Trophoblast cell (in vitro differentiated cells and primary cell): ENCODE measurements at regions not wholly inside any gene's neighbourhood (a gene's known extent, or its start where the extent isn't known, plus 50 kb on each side); places are given as distances from the start of the nearest gene placed in this dataset.
A peak's percentile ranks its signal among the peaks of the same experiment; 100 is the strongest.
"Not testable (repeated sequence)": the region's sequence is repeated elsewhere in the genome, so short reads cannot be mapped to it uniquely, and the experiment has no call there.

Experiments used
- DNase-seq, 2 donors: peaks; one replicate each; pipeline ENCODE4 v3.0.0-alpha.2; 2016
- H2AFZ ChIP-seq: 2 replicates; pipeline ENCODE4 v1.6.1; 2013; ENCODE audit warnings: low read length, moderate library complexity, mild to moderate bottlenecking; ENCODE audit not compliant: insufficient read depth, poor library complexity
- H2AK5ac ChIP-seq: 2 replicates; pipeline ENCODE4 v1.6.1; 2013; ENCODE audit warnings: mild to moderate bottlenecking, low read length
- H2BK120ac ChIP-seq: 2 replicates; pipeline ENCODE4 v1.6.1; 2013; ENCODE audit warnings: low read length, mild to moderate bottlenecking, moderate library complexity; ENCODE audit not compliant: insufficient read depth, poor library complexity
- H2BK12ac ChIP-seq: 2 replicates; pipeline ENCODE4 v1.6.1; 2013; ENCODE audit warnings: mild to moderate bottlenecking, low read length, moderate library complexity
- H2BK5ac ChIP-seq: 2 replicates; pipeline ENCODE4 v1.6.1; 2013; ENCODE audit warnings: low read length, low read depth, moderate library complexity, mild to moderate bottlenecking; ENCODE audit not compliant: poor library complexity
- H3K14ac ChIP-seq: 2 replicates; pipeline ENCODE4 v1.6.1; 2013; ENCODE audit warnings: mild to moderate bottlenecking, low read length
- H3K18ac ChIP-seq: 2 replicates; pipeline ENCODE4 v1.6.1; 2013; ENCODE audit warnings: mild to moderate bottlenecking, low read length
- H3K23ac ChIP-seq: 2 replicates; pipeline ENCODE4 v1.6.1; 2013; ENCODE audit warnings: low read length
- H3K27ac ChIP-seq: 2 replicates; pipeline ENCODE4 v1.5.1; 2013; ENCODE audit warnings: low read depth, mild to moderate bottlenecking, inconsistent platforms, low read length, moderate library complexity
- H3K27me3 ChIP-seq: 2 replicates; pipeline ENCODE4 v1.6.1; 2013; ENCODE audit warnings: inconsistent platforms, mild to moderate bottlenecking, low read length, moderate library complexity; ENCODE audit not compliant: insufficient read depth
- H3K36me3 ChIP-seq, 2 experiments: 1 replicate in 1 of 2; 2 replicates in 1 of 2; pipeline ENCODE4 v1.6.1; 2013; ENCODE audit warnings: low read length in 2 of 2, mild to moderate bottlenecking in 2 of 2, moderate library complexity in 1 of 2; ENCODE audit not compliant: insufficient read depth in 2 of 2, control insufficient read depth in 1 of 2
- H3K4ac ChIP-seq: 2 replicates; pipeline ENCODE4 v1.6.1; 2013; ENCODE audit warnings: low read depth, mild to moderate bottlenecking, low read length, moderate library complexity
- H3K4me1 ChIP-seq, 2 experiments: 1 replicate in 1 of 2; 2 replicates in 1 of 2; pipeline ENCODE4 v1.6.1; 2013; ENCODE audit warnings: low read length in 2 of 2, mild to moderate bottlenecking in 2 of 2, moderate library complexity in 1 of 2; ENCODE audit not compliant: insufficient read depth in 2 of 2, control insufficient read depth in 1 of 2
- H3K4me2 ChIP-seq: 2 replicates; pipeline ENCODE4 v1.6.1; 2013; ENCODE audit warnings: inconsistent platforms, mild to moderate bottlenecking, low read length, moderate library complexity
- H3K4me3 ChIP-seq: 2 replicates; pipeline ENCODE4 v1.5.1; 2013; ENCODE audit warnings: mild to moderate bottlenecking, low read depth, low read length, inconsistent platforms
- H3K79me1 ChIP-seq: one replicate; pipeline ENCODE4 v1.6.1; 2013; ENCODE audit warnings: low read length
- H3K79me2 ChIP-seq: 2 replicates; pipeline ENCODE4 v1.6.1; 2013; ENCODE audit warnings: low read length, mild to moderate bottlenecking; ENCODE audit not compliant: control insufficient read depth, insufficient read depth, poor library complexity
- H3K9ac ChIP-seq: 2 replicates; pipeline ENCODE4 v1.6.1; 2013; ENCODE audit warnings: mild to moderate bottlenecking, low read length
- H3K9me3 ChIP-seq: 2 replicates; pipeline ENCODE4 v1.6.1; 2013; ENCODE audit warnings: low read depth, mild to moderate bottlenecking, control low read depth, inconsistent platforms, low read length; ENCODE audit not compliant: insufficient read depth
- H4K12ac ChIP-seq: 2 replicates; pipeline ENCODE4 v1.6.1; 2013; ENCODE audit warnings: low read depth, mild to moderate bottlenecking, low read length, moderate library complexity
- H4K8ac ChIP-seq: 2 replicates; pipeline ENCODE4 v1.6.1; 2013; ENCODE audit warnings: low read depth, mild to moderate bottlenecking, low read length, moderate library complexity
- H4K91ac ChIP-seq: one replicate; pipeline ENCODE4 v1.6.1; 2013; ENCODE audit warnings: low read depth, mild to moderate bottlenecking, low read length, moderate library complexity
- WGBS: extraction: QIAGEN DNeasy Blood & Tissue Kit; methylation state at CpG from one replicate; pipeline ENCODE4 v1.1.7; 2013; ENCODE audit warnings: missing lambda C conversion rate; ENCODE audit not compliant: insufficient read length, insufficient coverage; ENCODE audit errors: extremely low coverage; 5-methylcytosine and 5-hydroxymethylcytosine counted together

GRCh38 chr3:195659136-195659533, 61.6 kb upstream of the MUC20 start:
- not testable (repeated sequence) for H3K27ac ChIP-seq, H3K4me2 ChIP-seq, H3K36me3 ChIP-seq, H4K8ac ChIP-seq, H4K91ac ChIP-seq, H3K9me3 ChIP-seq, H2AK5ac ChIP-seq, DNase-seq, H3K4me3 ChIP-seq, H3K14ac ChIP-seq, H3K9ac ChIP-seq, H2AFZ ChIP-seq, H3K27me3 ChIP-seq, H4K12ac ChIP-seq, H3K4me1 ChIP-seq, H2BK12ac ChIP-seq, H2BK5ac ChIP-seq, H2BK120ac ChIP-seq, H3K79me2 ChIP-seq, H3K79me1 ChIP-seq, H3K18ac ChIP-seq, H3K23ac ChIP-seq
- WGBS, result no CpG with 5 or more reads among the region's 7 CpGs
- peak overlapping the region; percentile 75 for H3K4ac ChIP-seq

- not testable (repeated sequence) for DNase-seq, H3K4ac ChIP-seq, H3K27me3 ChIP-seq, H3K4me3 ChIP-seq, H3K27ac ChIP-seq, H3K4me1 ChIP-seq, H3K79me1 ChIP-seq, H3K23ac ChIP-seq, H3K9ac ChIP-seq, H2BK12ac ChIP-seq, H4K8ac ChIP-seq, H3K18ac ChIP-seq, H2BK120ac ChIP-seq, H2AK5ac ChIP-seq, H4K91ac ChIP-seq, H2BK5ac ChIP-seq, H3K14ac ChIP-seq, H3K36me3 ChIP-seq, H3K9me3 ChIP-seq, H3K79me2 ChIP-seq, H2AFZ ChIP-seq, H3K4me2 ChIP-seq, H4K12ac ChIP-seq
- WGBS, result no CpG with 5 or more reads among the region's 53 CpGs
Observed at GRCh38 chr3:195658381-195659135, 62.2 kb upstream of the MUC20 start.

DNA sequence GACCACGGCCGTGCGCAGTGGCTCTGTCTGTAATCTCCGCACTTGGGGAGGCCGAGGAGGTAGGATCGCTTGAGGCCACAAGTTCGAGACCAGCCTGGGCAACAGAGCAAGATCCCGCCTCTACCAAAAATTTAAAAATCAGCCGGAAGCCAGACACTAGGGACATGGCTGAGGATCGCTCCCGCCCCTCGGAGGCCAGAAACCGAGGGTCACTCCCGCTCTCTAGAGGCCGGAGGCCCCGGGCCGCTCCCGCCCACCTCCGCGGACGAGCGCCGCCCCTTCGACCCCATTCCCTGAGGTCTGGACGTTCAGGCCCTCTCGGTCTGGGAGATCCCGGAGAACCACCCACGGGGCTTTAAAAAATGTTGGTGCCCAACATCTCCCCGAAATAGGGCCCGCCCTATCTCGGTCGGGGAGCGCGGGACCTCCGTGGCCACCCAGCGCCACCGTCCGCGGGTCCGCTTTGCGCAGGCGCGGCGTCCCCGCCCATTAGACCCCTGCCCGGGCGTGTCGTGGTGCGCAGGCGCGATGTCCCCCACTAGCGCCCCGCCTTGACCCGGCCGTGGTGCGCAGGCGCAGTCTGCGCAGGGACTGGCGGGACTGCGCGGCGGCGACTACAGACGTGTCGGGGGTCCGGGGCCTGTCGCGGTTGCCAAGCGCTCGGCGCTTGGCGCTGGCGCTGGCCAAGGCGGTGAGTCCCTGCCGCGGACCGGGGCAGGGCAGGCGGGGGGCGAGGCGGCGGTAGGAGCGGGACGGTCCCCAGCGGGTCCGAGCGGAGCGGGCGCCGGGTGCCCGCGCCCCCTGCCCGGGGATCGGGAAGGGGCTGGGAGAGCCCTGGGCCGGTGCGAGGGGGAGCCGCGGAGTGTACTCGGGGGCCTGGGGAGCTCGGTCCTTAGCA, 63.1 kb upstream of the MUC20 start:
- H3K4me3 ChIP-seq, H2BK12ac ChIP-seq, H3K36me3 ChIP-seq, H2BK120ac ChIP-seq, H3K23ac ChIP-seq, H3K4me1 ChIP-seq, H2AFZ ChIP-seq, H4K12ac ChIP-seq, H3K27ac ChIP-seq, H3K9me3 ChIP-seq, H3K27me3 ChIP-seq, H3K18ac ChIP-seq, H2BK5ac ChIP-seq, H3K79me2 ChIP-seq, H3K14ac ChIP-seq, H3K79me1 ChIP-seq, H3K4ac ChIP-seq, H2AK5ac ChIP-seq, H3K9ac ChIP-seq: not testable (repeated sequence)
- Histone ChIP-seq H4K91ac (peak overlapping the region; percentile 25), H4K8ac (peak overlapping the region; percentile 55), H3K4me2 (peak overlapping the region; percentile 61)
- peak; percentile 47 to 78 for DNase-seq
- no CpG with 5 or more reads among the region's 99 CpGs for WGBS

- not testable (repeated sequence) for H3K18ac ChIP-seq, H3K4me1 ChIP-seq, H4K8ac ChIP-seq, H2AFZ ChIP-seq, H3K27ac ChIP-seq, H3K79me2 ChIP-seq, H3K4me2 ChIP-seq, H3K9ac ChIP-seq, H3K23ac ChIP-seq, H3K36me3 ChIP-seq, H4K12ac ChIP-seq, H2BK120ac ChIP-seq, DNase-seq, H2AK5ac ChIP-seq, H3K79me1 ChIP-seq, H3K4me3 ChIP-seq, H4K91ac ChIP-seq, H2BK12ac ChIP-seq, H2BK5ac ChIP-seq, H3K9me3 ChIP-seq, H3K27me3 ChIP-seq, H3K14ac ChIP-seq, H3K4ac ChIP-seq
- no CpG with 5 or more reads among the region's 16 CpGs for WGBS
Observed at GRCh38 chr3:195656091-195656490, 64.7 kb upstream of the MUC20 start.
